Heart left ventricle (tissue), 13 donors: ENCODE measurements at regions not wholly inside any gene's neighbourhood (a gene's known extent, or its start where the extent isn't known, plus 50 kb on each side); places are given as distances from the start of the nearest gene placed in this dataset.

Source experiments
- CTCF ChIP-seq, 12 donors: fragments of 200-600 bp; sonication (generic) in 4 of 12; IDR thresholded peaks; one replicate each; pipeline versions ENCODE4 v1.5.0 to v1.8.0; 2018 to 2022; ENCODE audit warnings: antibody characterized with exemption in 12 of 12, mild to moderate bottlenecking in 5 of 12
- POLR2A ChIP-seq, 2 donors: fragments of 450-650 bp; IDR thresholded peaks; one replicate each; pipeline ENCODE4 v1.6.1; 2017; ENCODE audit warnings: antibody characterized with exemption in 2 of 2, mild to moderate bottlenecking in 2 of 2, moderate library complexity in 2 of 2
- donor health status: ischemic (EF 13 %, LVEDD 7.1; RV severe dilation, severe dysfunction).
- donor health status: DM: no; HTN: yes; CAD: no.
- donor health status: DM: no; HTN: no; CAD: no.
- donor health status: ischemic (EF 25% LVEDD 6.9; RV normal size, moderate dysfunction).
- donor health status: ischemic (EF 25% LVEDD 5.7; RV mildly dilated, moderate dysfunction).
- donor health status: ischemic (EF 35%, LVEDD 5.7; RV mildly dilated, moderate dysfunction).
- donor health status: nonischemic (EF 11% LVEDD 7.7; RV severe dilation, severe dysfunction).
- donor health status: DM: yes; HTN: yes; CAD: no.
- donor health status: PGD.
- donor health status: ischemic (EF 29% LVEDD 5.4; RV normal size, mild dysfunction).
- donor health status: nonischemic (EF 23%, LVEDD 6.1; RV moderate dilation, normal function).

GRCh38 chr6:147829835-147830234, 321.3 kb downstream of the SAMD5 start:
- TF ChIP-seq POLR2A (IDR thresholded peaks at IDR 0.05) (no peak), CTCF (IDR thresholded peaks at IDR 0.05) (no peak)
